H1 (cell line): ENCODE measurements at regions not wholly inside any gene's neighbourhood (a gene's known extent, or its start where the extent isn't known, plus 50 kb on each side); places are given as distances from the start of the nearest gene placed in this dataset.

Experiments
- CTCF ChIA-PET: fragments of 300-600 bp; sonication (Branson Sonifier 250); formaldehyde crosslinking; loops from one replicate; lab custom pipeline; 2021; ENCODE audit not compliant: partially characterized antibody; lab: Charles Lee
- POLR2A ChIA-PET: fragments of 300-600 bp; sonication (Branson Sonifier 250); formaldehyde crosslinking; loops from one replicate; lab custom pipeline; 2021; ENCODE audit warnings: inconsistent platforms; ENCODE audit not compliant: partially characterized antibody; lab: Charles Lee
- DNase-seq, 2 experiments: peaks; one replicate each; pipeline versions ENCODE4 v3.0.0 to v3.0.0-alpha.2; 2010 to 2022; ENCODE audit warnings: low spot score in 2 of 2, low read depth in 1 of 2, mixed read lengths in 1 of 2
- FAIRE-seq: peaks from 2 replicates; lab custom pipeline; 2011; peaks lifted over from hg19 to GRCh38; lab: Jason Lieb, UNC
- H2AFZ ChIP-seq: 2 replicates; pipeline ENCODE4 v1.8.1; 2012; ENCODE audit warnings: low read length, inconsistent platforms
- H2AK5ac ChIP-seq: 2 replicates; pipeline ENCODE4 v1.6.1; 2013; ENCODE audit warnings: low read depth, low read length
- H2BK120ac ChIP-seq: replicated peaks from 2 replicates; pipeline ENCODE3; 2013; ENCODE audit warnings: low read depth, low read length, inconsistent platforms
- H2BK12ac ChIP-seq: 2 replicates; pipeline ENCODE4 v1.6.1; 2013; ENCODE audit warnings: low read depth, low read length
- H2BK15ac ChIP-seq: 2 replicates; pipeline ENCODE4 v1.6.1; 2013; ENCODE audit warnings: low read length
- H2BK20ac ChIP-seq: 2 replicates; pipeline ENCODE4 v1.6.1; 2013; ENCODE audit warnings: low read length
- H2BK5ac ChIP-seq: 2 replicates; pipeline ENCODE4 v1.6.1; 2013; ENCODE audit warnings: low read depth, low read length
- H3K14ac ChIP-seq: 2 replicates; pipeline ENCODE4 v1.6.1; 2013; ENCODE audit warnings: inconsistent platforms; ENCODE audit not compliant: insufficient read length
- H3K18ac ChIP-seq: 2 replicates; pipeline ENCODE4 v1.6.1; 2013; ENCODE audit warnings: low read length; ENCODE audit errors: extremely low read depth
- H3K23ac ChIP-seq: 2 replicates; pipeline ENCODE4 v1.6.1; 2013; ENCODE audit warnings: inconsistent platforms; ENCODE audit not compliant: insufficient read length
- H3K23me2 ChIP-seq: 2 replicates; pipeline ENCODE4 v1.6.1; 2013; ENCODE audit warnings: low read depth, low read length
- H3K27ac ChIP-seq: 2 replicates; pipeline ENCODE4 v1.6.1; 2011; ENCODE audit warnings: low read depth, low read length, inconsistent platforms
- H3K27me3 ChIP-seq, 4 experiments: replicated peaks in 1 of 4; 1 replicate in 1 of 4; 2 replicates in 3 of 4; pipeline versions ENCODE4 v1.6.1 to v1.8.1; 2011 to 2013; ENCODE audit warnings: low read length in 3 of 4, mild to moderate bottlenecking in 3 of 4, inconsistent platforms in 2 of 4, mixed read lengths in 2 of 4, moderate library complexity in 1 of 4; ENCODE audit not compliant: control insufficient read depth in 3 of 4, insufficient read depth in 3 of 4; ENCODE audit errors: extremely low read depth in 1 of 4
- H3K36me3 ChIP-seq, 4 experiments: 2 replicates each; pipeline versions ENCODE4 v1.6.1 to v1.8.1; 2011 to 2013; ENCODE audit warnings: mild to moderate bottlenecking in 4 of 4, low read length in 3 of 4, moderate library complexity in 2 of 4, control low read depth in 1 of 4, inconsistent platforms in 1 of 4; ENCODE audit not compliant: insufficient read depth in 4 of 4, control insufficient read depth in 2 of 4
- H3K4ac ChIP-seq: replicated peaks from 2 replicates; pipeline ENCODE3; 2013; ENCODE audit warnings: low read length, low read depth, mixed read lengths, inconsistent platforms; ENCODE audit not compliant: insufficient read length
- H3K4me1 ChIP-seq, 4 experiments: replicated peaks in 1 of 4; 1 replicate in 1 of 4; 2 replicates in 3 of 4; pipeline versions ENCODE4 v1.6.1 to v1.8.1; 2011 to 2013; ENCODE audit warnings: low read length in 3 of 4, inconsistent platforms in 2 of 4, mixed read lengths in 1 of 4; ENCODE audit not compliant: insufficient read depth in 4 of 4, control insufficient read depth in 3 of 4
- H3K4me2 ChIP-seq, 2 experiments: 2 replicates each; pipeline versions ENCODE4 v1.6.1 to v1.8.1; 2011 to 2013; ENCODE audit warnings: low read depth in 2 of 2, low read length in 2 of 2, control low read depth in 1 of 2, inconsistent platforms in 1 of 2, mild to moderate bottlenecking in 1 of 2; ENCODE audit not compliant: insufficient read depth in 1 of 2
- H3K4me3 ChIP-seq, 4 experiments: fragments of 200-600, 300-600 bp in 1 of 4; sonication (generic), shearing (Covaris generic), sonication (Bioruptor Twin) in 1 of 4; 2 replicates each; pipeline versions ENCODE4 v1.5.1 to v1.8.1; 2011 to 2016; ENCODE audit warnings: low read length in 4 of 4, low read depth in 3 of 4, control low read depth in 2 of 4, inconsistent platforms in 2 of 4, mild to moderate bottlenecking in 2 of 4, mixed read lengths in 1 of 4, moderate library complexity in 1 of 4; ENCODE audit not compliant: insufficient read depth in 2 of 4; ENCODE audit errors: extremely low read depth in 1 of 4
- H3K56ac ChIP-seq: replicated peaks from 2 replicates; pipeline ENCODE3; 2013; ENCODE audit warnings: low read depth, mild to moderate bottlenecking, mixed read lengths, low read length, inconsistent platforms; ENCODE audit not compliant: insufficient read length
- H3K79me1 ChIP-seq: 2 replicates; pipeline ENCODE4 v1.6.1; 2013; ENCODE audit warnings: low read depth, low read length, control low read depth
- H3K79me2 ChIP-seq, 2 experiments: 2 replicates each; pipeline versions ENCODE4 v1.6.1 to v1.8.1; 2012 to 2013; ENCODE audit warnings: low read length in 2 of 2, mild to moderate bottlenecking in 2 of 2, inconsistent platforms in 1 of 2; ENCODE audit not compliant: insufficient read depth in 2 of 2, control insufficient read depth in 1 of 2
- H3K9ac ChIP-seq, 4 experiments: replicated peaks in 1 of 4; 1 replicate in 1 of 4; 2 replicates in 3 of 4; pipeline versions ENCODE4 v1.6.1 to v1.8.1; 2011 to 2013; ENCODE audit warnings: low read depth in 3 of 4, low read length in 3 of 4, control low read depth in 2 of 4, mild to moderate bottlenecking in 2 of 4, moderate library complexity in 2 of 4, inconsistent platforms in 1 of 4; ENCODE audit errors: extremely low read depth in 1 of 4
- H3K9me3 ChIP-seq, 2 experiments: 2 replicates each; pipeline versions ENCODE4 v1.6.1 to v1.8.1; 2012 to 2013; ENCODE audit warnings: mild to moderate bottlenecking in 2 of 2, moderate library complexity in 2 of 2, control low read depth in 1 of 2, inconsistent platforms in 1 of 2, low read depth in 1 of 2, low read length in 1 of 2, mixed read lengths in 1 of 2; ENCODE audit not compliant: insufficient read depth in 2 of 2
- H4K20me1 ChIP-seq, 2 experiments: replicated peaks in 1 of 2; 2 replicates each; pipeline versions ENCODE3 to v1.8.1; 2011 to 2013; ENCODE audit warnings: inconsistent platforms in 2 of 2, low read length in 2 of 2, mild to moderate bottlenecking in 1 of 2; ENCODE audit not compliant: insufficient read depth in 2 of 2, control insufficient read depth in 1 of 2
- H4K5ac ChIP-seq: 2 replicates; pipeline ENCODE4 v1.6.1; 2013; ENCODE audit warnings: low read length, low read depth, mixed read lengths, inconsistent platforms; ENCODE audit not compliant: insufficient read length
- H4K8ac ChIP-seq: 2 replicates; pipeline ENCODE4 v1.8.0; 2013; ENCODE audit warnings: mild to moderate bottlenecking, moderate library complexity, low read length, inconsistent platforms; ENCODE audit not compliant: insufficient read depth; ENCODE audit errors: extremely low read depth
- H4K91ac ChIP-seq: replicated peaks from 2 replicates; pipeline ENCODE3; 2013; ENCODE audit warnings: low read length, mixed read lengths, inconsistent platforms; ENCODE audit not compliant: insufficient read length
- CBX8 ChIP-seq: fragments of 300-800, 300-1000 bp; sonication (generic); IDR thresholded peaks from 2 replicates; pipeline ENCODE4 v1.7.1; 2016; ENCODE audit warnings: low read depth, low read length, borderline replicate concordance
- CTBP2 ChIP-seq: IDR thresholded peaks from 2 replicates; pipeline ENCODE4 v1.7.0; 2011; ENCODE audit warnings: borderline replicate concordance, mild to moderate bottlenecking, moderate library complexity, mixed read lengths, low read length; ENCODE audit not compliant: insufficient read depth, insufficient read length
- GTF2F1 ChIP-seq: IDR thresholded peaks from 2 replicates; pipeline ENCODE4 v1.6.1; 2012; ENCODE audit warnings: low read depth, low read length, improper control_type of control experiment, borderline replicate concordance
- SP1 ChIP-seq: IDR thresholded peaks from 2 replicates; pipeline ENCODE4 v1.6.1; 2011; ENCODE audit warnings: low read depth, low read length
- WGBS, 2 experiments: shearing (Covaris generic) in 1 of 2; methylation state at CpG; one replicate each; pipeline versions ENCODE4 v1.1.6 to v1.1.7; 2013 to 2015; ENCODE audit warnings: low lambda C conversion rate in 2 of 2, mixed read lengths in 2 of 2, inconsistent platforms in 1 of 2, low coverage in 1 of 2, missing lambda C conversion rate in 1 of 2; ENCODE audit not compliant: insufficient replicate concordance in 2 of 2, insufficient coverage in 1 of 2, insufficient read length in 1 of 2; ENCODE audit errors: extremely low coverage in 1 of 2, missing lambda C conversion rate in 1 of 2; 5-methylcytosine and 5-hydroxymethylcytosine counted together

GRCh38 chr6:142567461-142567860, 265.7 kb downstream of the ADGRG6 start:
- no peak overlapping the region for H3K23ac ChIP-seq
- no peak overlapping the region for H4K8ac ChIP-seq
- H3K56ac ChIP-seq, result no peak overlapping the region
- no peaks in the 10 kb centered on the region for H3K79me2 ChIP-seq
- H3K18ac ChIP-seq, result no peak overlapping the region
- peaks cover 0 to 5% (median 2%) of the 10 kb centered on the region in 4 experiments; a peak in 5 of 7 replicates for H3K4me1 ChIP-seq
- H4K5ac ChIP-seq, result no peak overlapping the region
- H2BK120ac ChIP-seq, result no peak overlapping the region
- no peak overlapping the region for H2AK5ac ChIP-seq
- no peak overlapping the region for H3K4me2 ChIP-seq
- no peak overlapping the region for H2BK12ac ChIP-seq
- H2BK5ac ChIP-seq, result no peak overlapping the region; the same call in 1 of the 2 replicates
- H3K27ac ChIP-seq, result no peak overlapping the region
- FAIRE-seq (no peak), DNase-seq (no peak)
- H3K4me3 ChIP-seq, result no peak overlapping the region
- no peaks in the 10 kb centered on the region for H3K79me1 ChIP-seq
- H2AFZ ChIP-seq, result no peak overlapping the region
- H2BK20ac ChIP-seq, result no peak overlapping the region
- no peak overlapping the region for H3K4ac ChIP-seq
- no peaks in the 10 kb centered on the region for H3K9me3 ChIP-seq
- no peak overlapping the region for H2BK15ac ChIP-seq
- H3K27me3 ChIP-seq, result no peaks in the 10 kb centered on the region
- no peak overlapping the region for H3K14ac ChIP-seq
- TF ChIP-seq SP1 (no peak), GTF2F1 (no peak), CBX8 (no peak), CTBP2 (no peak)
- H3K9ac ChIP-seq, result no peak overlapping the region
- no peaks in the 10 kb centered on the region for H3K23me2 ChIP-seq
- ChIA-PET POLR2A (no interaction called here), CTCF (interaction anchor here (0.6 to 2.9 kb wide), 15 partner anchors 9 to 459 kb away, joined by 3 to 22 read pairs (median 3); no protein-coding TSS in a partner anchor)
- no peak overlapping the region for H4K91ac ChIP-seq
- H3K36me3 ChIP-seq, result no peaks in the 10 kb centered on the region
- 81% methylated on average over 3 of the region's 3 CpGs; no CpG with 5 or more reads in 1 of the 2 experiments for WGBS, 2 experiments
- H4K20me1 ChIP-seq, result no peaks in the 10 kb centered on the region
